HG03097 (cell line): ENCODE measurements at regions not wholly inside any gene's neighbourhood (a gene's known extent, or its start where the extent isn't known, plus 50 kb on each side); places are given as distances from the start of the nearest gene placed in this dataset.

Experiments
- ATAC-seq: cut with Tn5 transposase; IDR thresholded peaks from one replicate; pipeline ENCODE4 v1.9.1; 2021; ENCODE audit not compliant: unreplicated experiment, low FRiP score

- no peak for ATAC-seq
Observed at GRCh38 chr11:92317222-92317621, 92.6 kb downstream of the FAT3 start.

- ATAC-seq, result no peak
Observed at GRCh38 chr11:92317721-92318120, 93.1 kb downstream of the FAT3 start.

- no peak for ATAC-seq
Observed at GRCh38 chr11:92322225-92322624, 97.6 kb downstream of the FAT3 start.

GRCh38 chr11:92324890-92325289, 100.3 kb downstream of the FAT3 start:
- ATAC-seq, result no peak

GRCh38 chr11:92325416-92325815, 100.8 kb downstream of the FAT3 start:
- no peak for ATAC-seq

GRCh38 chr11:92329137-92329536, 104.5 kb downstream of the FAT3 start:
- ATAC-seq, result no peak

- no peak for ATAC-seq
Observed at GRCh38 chr11:92329646-92330045, 105.0 kb downstream of the FAT3 start.

GRCh38 chr11:92330114-92330513, 105.5 kb downstream of the FAT3 start:
- ATAC-seq, result no peak

GRCh38 chr11:92332986-92333385, 108.4 kb downstream of the FAT3 start:
- no peak for ATAC-seq

- no peak for ATAC-seq
Observed at GRCh38 chr11:92340839-92341238, 116.2 kb downstream of the FAT3 start.

GRCh38 chr11:92342034-92342720, 117.6 kb downstream of the FAT3 start:
- ATAC-seq, result no peak

- ATAC-seq, result no peak
Observed at GRCh38 chr11:92342886-92343285, 118.3 kb downstream of the FAT3 start.

GRCh38 chr11:92346220-92346619, 121.6 kb downstream of the FAT3 start:
- no peak for ATAC-seq

GRCh38 chr11:92347454-92347853, 122.8 kb downstream of the FAT3 start:
- ATAC-seq, result no peak

GRCh38 chr11:92349486-92350156, 125.0 kb downstream of the FAT3 start:
- ATAC-seq, result no peak

- ATAC-seq, result no peak
Observed at GRCh38 chr11:92357344-92357743, 132.7 kb downstream of the FAT3 start.

GRCh38 chr11:92357841-92358240, 133.2 kb downstream of the FAT3 start:
- no peak for ATAC-seq

- ATAC-seq, result no peak
Observed at GRCh38 chr11:92361551-92361950, 136.9 kb downstream of the FAT3 start.

GRCh38 chr11:92362989-92363388, 138.4 kb downstream of the FAT3 start:
- ATAC-seq, result no peak

GRCh38 chr11:92364177-92364576, 139.6 kb downstream of the FAT3 start:
- ATAC-seq, result no peak

- no peak for ATAC-seq
Observed at GRCh38 chr11:92376146-92376599, 151.6 kb downstream of the FAT3 start.

- ATAC-seq, result no peak
Observed at GRCh38 chr11:92376680-92377079, 152.1 kb downstream of the FAT3 start.
